Sigmoid colon (tissue), 6 donors: ENCODE measurements at regions not wholly inside any gene's neighbourhood (a gene's known extent, or its start where the extent isn't known, plus 50 kb on each side); places are given as distances from the start of the nearest gene placed in this dataset.

Experiments
- DNase-seq: peaks from one replicate; pipeline ENCODE4 v3.0.0-alpha.2; 2019
- H3K27ac ChIP-seq, 4 donors: fragments of 200-600 bp; sonication (generic); one replicate each; pipeline ENCODE4 v1.5.1; 2016 to 2019; ENCODE audit warnings: mild to moderate bottlenecking in 1 of 4
- H3K27me3 ChIP-seq, 3 donors: fragments of 200-600 bp; sonication (generic); one replicate each; pipeline ENCODE4 v1.5.1; 2019; ENCODE audit warnings: mild to moderate bottlenecking in 1 of 3
- H3K36me3 ChIP-seq, 4 donors: fragments of 200-600 bp; sonication (generic); one replicate each; pipeline ENCODE4 v1.5.1; 2016 to 2019
- H3K4me1 ChIP-seq, 4 donors: fragments of 200-600 bp; sonication (generic); one replicate each; pipeline ENCODE4 v1.5.1; 2017 to 2019
- H3K4me3 ChIP-seq, 4 donors: fragments of 200-600 bp; sonication (generic); one replicate each; pipeline ENCODE4 v1.5.1; 2017 to 2019; ENCODE audit warnings: mild to moderate bottlenecking in 2 of 4, moderate library complexity in 1 of 4
- H3K9me3 ChIP-seq, 4 donors: fragments of 200-600 bp in 3 of 4; sonication (generic) in 3 of 4; one replicate each; pipeline versions ENCODE4 v1.5.1 to v1.6.1; 2013 to 2019
- EP300 ChIP-seq, 4 donors: sonication (generic); formaldehyde crosslinking; IDR thresholded peaks; one replicate each; pipeline ENCODE4 v1.6.1; 2017; ENCODE audit warnings: antibody characterized with exemption in 4 of 4
- POLR2A ChIP-seq, 2 donors: fragments of 450-650 bp; IDR thresholded peaks; one replicate each; pipeline ENCODE4 v1.6.1; 2016; ENCODE audit warnings: antibody characterized with exemption in 2 of 2, mild to moderate bottlenecking in 2 of 2, moderate library complexity in 2 of 2
- POLR2AphosphoS5 ChIP-seq, 4 donors: sonication (generic); formaldehyde crosslinking; IDR thresholded peaks; one replicate each; pipeline ENCODE4 v1.6.1; 2017; ENCODE audit warnings: antibody characterized with exemption in 4 of 4
- WGBS, 2 donors: extraction: QIAGEN DNeasy Blood & Tissue Kit; methylation state at CpG; one replicate each; pipeline ENCODE4 v1.1.7; 2013; 5-methylcytosine and 5-hydroxymethylcytosine counted together
- intact Hi-C: fragments of 100-400 bp; cut with DNase I; formaldehyde crosslinking; loops from one replicate; pipeline ENCODE4 v1.15.1; 2023
- TF ChIP-seq, protein P1 (sequence below), 4 experiments: fragments of 450-650 bp in 3 of 4; fragments of 200-600 bp in 1 of 4; IDR thresholded peaks; one replicate each; pipeline ENCODE4 v1.5.1; 2016 to 2019; ENCODE audit warnings: antibody characterized with exemption in 4 of 4, mild to moderate bottlenecking in 3 of 4, moderate library complexity in 2 of 4
- donor health status: healthy with polysubstance abuse.
- donor health status: healthy.

DNA sequence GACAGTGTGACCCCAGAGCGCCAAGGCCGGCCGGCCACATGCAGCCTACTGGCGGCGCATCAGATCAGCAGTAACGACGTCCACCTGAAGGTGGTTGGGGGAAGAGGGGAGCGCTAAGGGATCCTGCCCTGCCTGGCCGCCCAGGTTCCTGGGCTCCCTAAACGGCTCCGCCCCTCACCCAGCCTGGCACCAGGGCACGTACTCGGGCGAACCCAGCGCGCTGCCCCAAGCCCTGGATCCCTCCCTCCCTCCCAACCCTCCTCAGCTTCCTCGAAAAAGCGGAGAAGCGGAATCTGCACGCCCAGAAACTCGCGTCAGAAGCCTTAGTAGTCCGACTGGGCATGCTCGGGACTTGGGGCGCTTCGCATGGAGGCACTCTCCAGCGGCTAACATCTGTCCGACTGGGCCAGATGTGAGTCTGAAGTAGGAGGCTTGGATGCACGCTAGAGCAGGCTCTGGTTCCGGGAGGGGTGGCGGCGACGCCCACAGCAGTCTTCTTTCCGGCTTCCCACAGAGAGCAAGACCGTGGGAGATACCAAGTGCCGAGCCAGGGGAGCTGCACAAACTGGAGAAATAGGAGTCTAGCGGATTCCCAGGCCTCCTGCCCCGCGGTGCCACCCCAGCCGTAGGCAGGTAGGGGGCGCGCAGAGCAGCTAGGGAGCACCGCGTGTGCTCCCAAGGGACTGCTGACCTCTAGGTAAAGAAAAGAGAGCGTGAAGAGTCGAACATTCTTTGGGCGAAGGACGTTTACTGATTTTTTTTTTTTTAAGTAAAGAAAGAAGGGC is 114.3 kb upstream of the TEX13C start:
- DNase-seq = peak; percentile 76
- 1 to 7% methylated on average over 48 of the region's 48 CpGs for WGBS, 2 donors
- no peaks in the 10 kb centered on the region for H3K27me3 ChIP-seq
- peak overlapping the region; percentile 71 to 83 (median 77) for H3K27ac ChIP-seq
- no peaks in the 10 kb centered on the region for H3K36me3 ChIP-seq
- H3K9me3 ChIP-seq = no peaks in the 10 kb centered on the region
- TF ChIP-seq, protein P1, sequence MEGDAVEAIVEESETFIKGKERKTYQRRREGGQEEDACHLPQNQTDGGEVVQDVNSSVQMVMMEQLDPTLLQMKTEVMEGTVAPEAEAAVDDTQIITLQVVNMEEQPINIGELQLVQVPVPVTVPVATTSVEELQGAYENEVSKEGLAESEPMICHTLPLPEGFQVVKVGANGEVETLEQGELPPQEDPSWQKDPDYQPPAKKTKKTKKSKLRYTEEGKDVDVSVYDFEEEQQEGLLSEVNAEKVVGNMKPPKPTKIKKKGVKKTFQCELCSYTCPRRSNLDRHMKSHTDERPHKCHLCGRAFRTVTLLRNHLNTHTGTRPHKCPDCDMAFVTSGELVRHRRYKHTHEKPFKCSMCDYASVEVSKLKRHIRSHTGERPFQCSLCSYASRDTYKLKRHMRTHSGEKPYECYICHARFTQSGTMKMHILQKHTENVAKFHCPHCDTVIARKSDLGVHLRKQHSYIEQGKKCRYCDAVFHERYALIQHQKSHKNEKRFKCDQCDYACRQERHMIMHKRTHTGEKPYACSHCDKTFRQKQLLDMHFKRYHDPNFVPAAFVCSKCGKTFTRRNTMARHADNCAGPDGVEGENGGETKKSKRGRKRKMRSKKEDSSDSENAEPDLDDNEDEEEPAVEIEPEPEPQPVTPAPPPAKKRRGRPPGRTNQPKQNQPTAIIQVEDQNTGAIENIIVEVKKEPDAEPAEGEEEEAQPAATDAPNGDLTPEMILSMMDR (IDR thresholded peaks at IDR 0.05) = peak in 1 of 4 experiments; percentile 26
- no peak for TF ChIP-seq EP300 (IDR thresholded peaks at IDR 0.05)
- TF ChIP-seq POLR2AphosphoS5 (IDR thresholded peaks at IDR 0.05) = peak in 3 of 4 donors; percentile 11 to 60 (median 57)
- intact Hi-C loops = no loop called here
- peak overlapping the region; percentile 26 to 55 (median 49) for H3K4me3 ChIP-seq
- peaks cover 0 to 5% (median 0%) of the 10 kb centered on the region in 4 donors for H3K4me1 ChIP-seq

DNA sequence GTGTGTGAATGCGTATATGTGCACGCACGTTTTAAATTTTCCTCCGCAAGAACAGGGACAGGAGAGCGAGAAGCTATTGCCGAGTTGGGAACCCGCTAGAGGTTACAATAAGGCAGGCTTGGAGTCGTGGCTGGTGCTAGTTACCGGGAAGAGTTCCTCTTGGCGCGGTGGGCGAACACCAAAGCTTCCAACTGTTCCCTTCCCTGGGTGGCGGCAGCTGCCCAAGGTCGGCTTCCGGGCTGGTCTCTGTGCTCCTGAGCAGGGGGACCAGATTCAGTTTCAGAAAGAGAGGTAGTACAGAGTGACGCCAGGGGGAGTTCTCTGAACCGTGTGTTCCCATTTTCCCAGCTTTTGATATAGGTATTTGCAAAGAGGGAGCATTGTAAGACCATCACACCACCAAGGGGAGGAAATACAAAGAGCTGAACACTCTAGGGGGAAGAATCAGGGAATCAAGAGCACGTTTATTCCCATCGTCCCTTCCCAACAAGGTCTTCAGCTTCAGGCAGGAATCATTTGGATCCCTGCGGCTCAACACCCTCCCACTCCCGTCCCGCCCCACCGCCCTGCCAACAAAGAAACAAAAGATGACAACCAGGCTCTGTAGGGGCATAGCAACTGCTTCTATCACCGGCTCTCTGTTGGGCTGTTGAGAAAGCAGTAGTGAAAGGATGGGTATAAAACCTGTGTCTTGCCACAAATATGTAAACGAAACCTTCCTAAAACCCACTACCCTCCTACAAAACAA is 113.6 kb upstream of the TEX13C start:
- no peaks in the 10 kb centered on the region for H3K36me3 ChIP-seq
- peak; percentile 60 for DNase-seq
- TF ChIP-seq POLR2AphosphoS5 (IDR thresholded peaks at IDR 0.05) (no peak), EP300 (IDR thresholded peaks at IDR 0.05) (no peak), POLR2A (IDR thresholded peaks at IDR 0.05) (no peak)
- TF ChIP-seq, protein P1 (IDR thresholded peaks at IDR 0.05) = no peak
- H3K27ac ChIP-seq = peak overlapping the region; percentile 71 to 83 (median 77)
- H3K4me1 ChIP-seq = peaks cover 0 to 5% (median 0%) of the 10 kb centered on the region in 4 donors
- peak overlapping the region; percentile 26 to 55 (median 49) for H3K4me3 ChIP-seq
- intact Hi-C loops = no loop called here
- no peaks in the 10 kb centered on the region for H3K27me3 ChIP-seq
- H3K9me3 ChIP-seq = no peaks in the 10 kb centered on the region
- WGBS, 2 donors = 8 to 18% methylated on average over 25 of the region's 25 CpGs

DNA sequence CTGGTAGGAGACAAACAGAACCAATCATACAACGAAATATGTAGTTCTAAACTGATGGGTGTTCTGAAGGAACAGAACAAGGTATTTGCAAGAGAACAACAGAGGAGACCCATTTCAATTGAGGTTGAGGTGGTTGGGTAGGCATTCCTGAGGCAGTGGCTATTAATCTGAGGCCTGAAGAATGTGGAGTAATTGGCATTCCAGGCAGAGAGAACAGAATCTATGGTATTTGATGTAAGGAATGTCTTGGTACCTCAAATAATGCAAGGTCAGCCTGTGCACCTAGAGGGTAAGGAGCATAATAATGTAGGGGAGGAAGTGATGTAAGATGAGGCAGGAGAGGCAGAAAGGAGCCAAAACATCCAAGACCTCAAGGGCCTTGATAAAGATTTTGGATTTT is 109.5 kb upstream of the TEX13C start:
- Histone ChIP-seq H3K36me3 (no peaks in the 10 kb centered on the region), H3K27me3 (no peaks in the 10 kb centered on the region), H3K4me3 (no peak overlapping the region), H3K27ac (no peak overlapping the region), H3K9me3 (no peaks in the 10 kb centered on the region), H3K4me1 (no peaks in the 10 kb centered on the region)
- 61 to 71% methylated on average over 1 of the region's 1 CpG for WGBS, 2 donors
- TF ChIP-seq EP300 (IDR thresholded peaks at IDR 0.05) = no peak
- TF ChIP-seq POLR2A (IDR thresholded peaks at IDR 0.05) = no peak
- TF ChIP-seq POLR2AphosphoS5 (IDR thresholded peaks at IDR 0.05) = no peak
- TF ChIP-seq, protein P1 (IDR thresholded peaks at IDR 0.05) = no peak
- intact Hi-C loops = no loop called here
- no peak for DNase-seq

DNA sequence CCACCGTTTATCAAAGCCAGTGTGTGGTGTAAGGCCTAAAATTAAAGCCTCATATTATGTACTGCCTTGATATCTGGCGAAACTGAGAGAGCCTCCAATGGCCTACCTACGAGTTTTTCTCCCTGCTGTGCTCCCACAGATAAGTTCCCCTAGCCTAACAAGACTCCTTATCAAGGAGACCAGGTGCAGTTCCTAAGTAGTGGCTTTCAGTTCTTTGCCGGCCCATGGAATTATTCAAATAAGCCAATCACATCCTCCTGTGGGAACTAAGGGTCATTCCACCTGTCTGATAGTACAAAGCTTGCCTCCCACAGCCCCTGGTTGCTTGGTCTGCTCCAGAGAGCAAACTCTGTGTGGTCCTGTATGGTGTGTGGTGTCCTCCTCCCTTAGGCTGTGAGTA is 99.8 kb upstream of the TEX13C start:
- DNase-seq = no peak
- TF ChIP-seq POLR2AphosphoS5 (IDR thresholded peaks at IDR 0.05) = no peak
- TF ChIP-seq, protein P1 (IDR thresholded peaks at IDR 0.05) = no peak
- no peak for TF ChIP-seq EP300 (IDR thresholded peaks at IDR 0.05)
- no peak for TF ChIP-seq POLR2A (IDR thresholded peaks at IDR 0.05)
- Histone ChIP-seq H3K27me3 (no peaks in the 10 kb centered on the region), H3K4me3 (no peak overlapping the region), H3K4me1 (no peaks in the 10 kb centered on the region), H3K36me3 (no peaks in the 10 kb centered on the region), H3K9me3 (no peaks in the 10 kb centered on the region), H3K27ac (no peak overlapping the region)
- intact Hi-C loops = no loop called here
- 70 to 73% methylated on average over 4 of the region's 4 CpGs for WGBS, 2 donors
